Right lobe of liver (tissue), 6 donors: ENCODE measurements at regions not wholly inside any gene's neighbourhood (a gene's known extent, or its start where the extent isn't known, plus 50 kb on each side); places are given as distances from the start of the nearest gene placed in this dataset.
A peak's percentile ranks its signal among the peaks of the same experiment; 100 is the strongest.

Source experiments
- ATAC-seq, 4 donors: fragments of 200-7000 bp; cut with Tn5 transposase; one replicate each; pipeline ENCODE4 v1.9.1; 2020; ENCODE audit warnings: mild to moderate bottlenecking in 4 of 4, moderate library complexity in 4 of 4
- DNase-seq, 3 donors: peaks; one replicate each; pipeline ENCODE4 v3.0.0-alpha.2; 2020
- H3K27ac ChIP-seq, 3 donors: fragments of 200-600 bp; one replicate each; pipeline ENCODE4 v1.8.0; 2022
- H3K27me3 ChIP-seq, 2 donors: fragments of 200-600 bp; one replicate each; pipeline ENCODE4 v1.8.0; 2022
- H3K36me3 ChIP-seq, 4 donors: fragments of 200-600 bp; sonication (generic) in 1 of 4; one replicate each; pipeline versions ENCODE4 v1.5.1 to v1.8.0; 2017 to 2022; ENCODE audit warnings: control low read depth in 1 of 4
- H3K4me1 ChIP-seq, 4 donors: fragments of 200-600 bp; sonication (generic) in 1 of 4; one replicate each; pipeline versions ENCODE4 v1.5.1 to v1.8.0; 2017 to 2022; ENCODE audit warnings: control low read depth in 1 of 4
- H3K4me3 ChIP-seq, 3 donors: fragments of 200-600 bp; one replicate each; pipeline ENCODE4 v1.8.0; 2022
- H3K9me3 ChIP-seq, 4 donors: fragments of 200-600 bp; sonication (generic) in 1 of 4; one replicate each; pipeline versions ENCODE4 v1.5.1 to v1.8.0; 2017 to 2022; ENCODE audit warnings: control low read depth in 1 of 4
- CTCF ChIP-seq, 4 donors: fragments of 200-600 bp in 3 of 4; fragments of 450-650 bp in 1 of 4; IDR thresholded peaks; one replicate each; pipeline versions ENCODE4 v1.5.1 to v1.8.0; 2016 to 2022; ENCODE audit warnings: antibody characterized with exemption in 4 of 4, mild to moderate bottlenecking in 2 of 4
- POLR2A ChIP-seq: fragments of 450-650 bp; IDR thresholded peaks from one replicate; pipeline ENCODE4 v1.6.1; 2017; ENCODE audit warnings: antibody characterized with exemption, mild to moderate bottlenecking
- WGBS: methylation state at CpG from one replicate; pipeline ENCODE4 v1.1.6; 2018; ENCODE audit warnings: low coverage, low lambda C conversion rate; ENCODE audit not compliant: insufficient coverage; ENCODE audit errors: missing lambda C conversion rate; 5-methylcytosine and 5-hydroxymethylcytosine counted together
- intact Hi-C, 2 donors: fragments of 100-400 bp; cut with DNase I; formaldehyde crosslinking; loops; one replicate each; pipeline versions ENCODE4 v1.11.2 to v1.14.1; 2022
- donor health status: DM: no; HTN: yes; CAD: no.
- donor health status: DM: no; HTN: no; CAD: no.
- donor health status: DM: no; HTN: no; CAD: no.
- donor health status: DM: no; HTN: yes; CAD: no.
- donor health status: DM: no; HTN: yes; CAD: no.

DNA sequence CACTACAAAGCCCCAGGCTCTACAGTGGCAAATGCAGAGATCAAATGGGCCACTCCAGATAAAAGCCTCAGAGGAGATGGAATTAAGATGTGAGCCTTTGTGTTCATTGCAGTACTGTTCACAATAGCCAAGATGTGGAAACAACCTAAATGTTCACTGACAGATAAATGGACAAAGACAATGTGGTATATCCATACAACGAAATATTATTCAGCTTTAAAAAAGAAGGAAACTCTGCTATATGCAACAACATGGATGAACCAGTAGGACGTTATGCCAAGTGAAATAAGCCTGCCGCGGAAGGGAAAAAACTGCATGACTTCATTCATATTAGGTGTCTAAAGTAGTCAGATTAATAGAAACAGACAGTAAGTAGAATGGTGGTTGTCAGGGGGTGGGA is 170.5 kb upstream of the TBX20 start:
- DNase-seq (no peak), ATAC-seq (no peak)
- Histone ChIP-seq H3K36me3 (no peaks in the 10 kb centered on the region), H3K4me1 (no peaks in the 10 kb centered on the region), H3K4me3 (no peak overlapping the region), H3K27me3 (no peaks in the 10 kb centered on the region), H3K9me3 (no peaks in the 10 kb centered on the region), H3K27ac (no peak overlapping the region)
- TF ChIP-seq POLR2A (no peak), CTCF (IDR thresholded peaks at IDR 0.05) (no peak)
- WGBS = 58% methylated on average over 4 of the region's 4 CpGs
- intact Hi-C loops = loop anchor here in 1 of 2 donors (10.0 kb wide), 1 partner anchor 90 kb away; no protein-coding TSS in a partner anchor

GRCh38 chr7:35422715-35423114 is 168.8 kb upstream of the TBX20 start:
- ATAC-seq (no peak), DNase-seq (no peak)
- Histone ChIP-seq H3K27me3 (no peaks in the 10 kb centered on the region), H3K36me3 (no peaks in the 10 kb centered on the region), H3K4me1 (no peaks in the 10 kb centered on the region), H3K9me3 (no peaks in the 10 kb centered on the region), H3K4me3 (no peak overlapping the region), H3K27ac (no peak overlapping the region)
- no peak for TF ChIP-seq POLR2A
- no peak for TF ChIP-seq CTCF (IDR thresholded peaks at IDR 0.05)
- WGBS = 90% methylated on average over 2 of the region's 2 CpGs
- intact Hi-C loops = loop anchor here in 1 of 2 donors (10.0 kb wide), 1 partner anchor 92 kb away; no protein-coding TSS in a partner anchor

DNA sequence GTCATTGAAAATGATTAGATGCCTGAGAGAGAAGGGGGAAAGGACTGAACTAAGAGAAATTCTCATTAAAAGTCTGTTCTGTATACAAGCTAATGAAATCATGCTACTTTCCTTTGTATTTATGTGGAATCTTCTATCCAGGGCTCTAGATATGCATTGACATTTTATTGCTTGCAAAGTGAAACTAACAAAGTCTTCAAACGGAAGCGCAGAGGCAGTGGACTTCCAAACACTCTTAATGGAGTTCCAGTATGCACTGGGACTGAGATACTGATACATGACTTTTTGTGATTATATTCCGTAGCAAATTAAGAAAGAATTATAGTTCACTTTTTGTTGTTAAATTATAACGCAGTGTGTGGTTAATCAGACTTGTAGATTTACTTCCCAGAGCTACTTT is 166.8 kb upstream of the TBX20 start:
- WGBS = 40% methylated on average over 4 of the region's 4 CpGs
- Histone ChIP-seq H3K4me1 (no peaks in the 10 kb centered on the region), H3K36me3 (no peaks in the 10 kb centered on the region), H3K9me3 (no peaks in the 10 kb centered on the region), H3K4me3 (no peak overlapping the region), H3K27me3 (no peaks in the 10 kb centered on the region), H3K27ac (no peak overlapping the region)
- ATAC-seq (peak; percentile 54 to 68 (median 63)), DNase-seq (no peak)
- intact Hi-C loops = loop anchor here in 1 of 2 donors (10.0 kb wide), 1 partner anchor 94 kb away; no protein-coding TSS in a partner anchor
- TF ChIP-seq CTCF (IDR thresholded peaks at IDR 0.05) = no peak

DNA sequence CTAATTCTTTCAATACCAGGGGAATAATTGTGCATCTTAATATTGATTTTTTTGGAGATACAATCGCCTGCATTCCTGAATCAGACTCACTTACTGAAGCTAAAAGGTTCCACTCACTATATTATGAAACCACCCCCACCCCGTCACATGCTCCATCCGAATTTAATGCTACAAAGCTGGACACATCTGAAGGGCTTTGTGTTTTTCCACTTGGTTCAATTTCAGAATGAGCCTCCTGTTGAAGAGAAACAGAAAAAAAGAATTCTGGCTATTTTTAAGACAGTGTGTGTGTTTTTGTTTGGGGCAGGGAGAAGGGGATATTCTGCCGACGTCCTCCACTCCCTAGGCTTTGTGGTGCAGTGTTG is 165.5 kb upstream of the TBX20 start:
- Histone ChIP-seq H3K4me3 (no peak overlapping the region), H3K4me1 (no peaks in the 10 kb centered on the region), H3K27ac (no peak overlapping the region), H3K27me3 (no peaks in the 10 kb centered on the region), H3K9me3 (no peaks in the 10 kb centered on the region), H3K36me3 (no peaks in the 10 kb centered on the region)
- TF ChIP-seq POLR2A (no peak), CTCF (IDR thresholded peaks at IDR 0.05) (no peak)
- ATAC-seq = no peak
- intact Hi-C loops = loop anchor here in 1 of 2 donors (10.0 kb wide), 1 partner anchor 115 kb away; no protein-coding TSS in a partner anchor
- no peak for DNase-seq
- 72% methylated on average over 5 of the region's 5 CpGs for WGBS
